ENCODE measurements at regions not wholly inside any gene's neighbourhood (a gene's known extent, or its start where the extent isn't known, plus 50 kb on each side); places are given as distances from the start of the nearest gene placed in this dataset.

DNA sequence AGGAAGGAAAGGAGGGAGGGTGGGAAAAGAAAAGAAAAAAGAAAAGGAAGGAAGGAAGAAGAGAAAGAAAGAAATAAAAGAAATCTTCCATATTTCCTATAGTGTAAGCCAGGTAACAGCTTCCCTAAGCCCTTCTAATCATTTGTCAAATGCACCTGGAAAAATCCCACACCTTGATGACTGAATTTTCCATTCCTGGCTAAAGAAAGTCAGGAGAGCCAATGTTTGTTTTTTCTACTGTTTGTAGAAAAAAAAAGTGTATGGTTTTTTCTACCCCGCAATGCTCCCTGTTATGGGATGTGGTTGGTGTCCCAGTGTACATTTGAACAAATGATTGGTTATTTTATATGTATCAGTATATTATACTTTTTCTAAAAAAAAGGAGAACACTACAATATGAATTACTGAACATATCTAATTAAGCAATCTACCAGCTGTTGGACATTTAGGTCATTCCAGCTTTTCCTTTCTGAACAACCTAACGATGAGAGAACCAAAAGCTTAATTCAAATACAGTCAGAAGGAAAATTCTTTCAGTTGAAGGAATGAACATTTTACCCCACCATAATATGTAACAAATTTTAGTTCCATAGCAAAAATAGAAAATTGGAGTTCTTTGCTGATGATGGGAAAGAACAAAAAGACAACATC, 355.0 kb downstream of the SETD4 start:
- ATAC-seq (ENCODE audit: low read depth) (no peak), DNase-seq (no peak)
- H3K36me3 Mint-ChIP-seq: no peaks in the 10 kb centered on the region
- no peaks in the 10 kb centered on the region for H3K9me3 Mint-ChIP-seq
- no peaks in the 10 kb centered on the region for H3K4me1 Mint-ChIP-seq
- H3K27me3 Mint-ChIP-seq: peaks cover 19% of the 10 kb centered on the region
- no peak overlapping the region for H3K4me3 Mint-ChIP-seq
- POLR2A ChIA-PET: no interaction called here
- H3K27ac Mint-ChIP-seq: no peak overlapping the region

DNA sequence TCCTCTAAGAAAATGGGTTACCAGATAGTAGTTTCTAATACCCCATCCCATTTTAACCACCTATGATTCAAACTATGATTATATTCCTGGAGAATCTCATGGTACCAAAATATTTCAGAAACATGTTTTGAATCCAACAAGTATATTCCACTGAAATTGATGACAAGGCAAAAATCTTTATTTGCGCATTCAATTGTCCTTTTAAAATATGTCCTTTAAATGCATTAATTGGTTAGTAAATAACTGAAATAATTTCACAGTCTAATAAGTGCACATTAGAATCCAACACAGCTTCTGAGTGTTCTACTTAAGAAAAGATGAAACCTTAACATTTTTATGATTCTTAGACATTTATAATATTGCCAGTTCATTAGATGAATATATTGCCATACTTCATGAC, 356.6 kb downstream of the SETD4 start:
- H3K9me3 Mint-ChIP-seq: no peaks in the 10 kb centered on the region
- POLR2A ChIA-PET: no interaction called here
- DNase-seq (no peak), ATAC-seq (ENCODE audit: low read depth) (no peak)
- no peaks in the 10 kb centered on the region for H3K4me1 Mint-ChIP-seq
- H3K36me3 Mint-ChIP-seq: no peaks in the 10 kb centered on the region
- H3K27ac Mint-ChIP-seq: no peak overlapping the region
- H3K27me3 Mint-ChIP-seq: peaks cover 17% of the 10 kb centered on the region
- H3K4me3 Mint-ChIP-seq: no peak overlapping the region

DNA sequence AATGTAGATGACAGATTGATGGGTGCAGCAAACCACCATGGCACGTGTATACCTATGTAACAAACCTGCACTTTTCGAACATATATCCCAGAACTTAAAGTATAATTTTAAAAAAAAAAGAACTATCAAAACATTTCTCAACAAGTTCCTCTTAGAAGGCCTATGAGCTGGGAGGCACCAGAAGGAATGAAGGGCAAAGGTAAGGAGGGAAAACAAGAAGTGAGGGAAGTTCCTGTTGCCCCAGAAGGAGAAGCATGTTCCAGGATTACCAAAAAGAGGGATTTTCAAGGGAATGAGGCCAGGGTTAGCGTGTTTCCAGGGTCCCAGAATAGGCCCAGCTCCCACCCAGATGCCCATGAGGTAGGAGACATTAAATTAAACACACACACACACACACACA, 361.0 kb downstream of the SETD4 start:
- H3K9me3 Mint-ChIP-seq: no peaks in the 10 kb centered on the region
- H3K27ac Mint-ChIP-seq: no peak overlapping the region
- peaks cover 12% of the 10 kb centered on the region for H3K27me3 Mint-ChIP-seq

DNA sequence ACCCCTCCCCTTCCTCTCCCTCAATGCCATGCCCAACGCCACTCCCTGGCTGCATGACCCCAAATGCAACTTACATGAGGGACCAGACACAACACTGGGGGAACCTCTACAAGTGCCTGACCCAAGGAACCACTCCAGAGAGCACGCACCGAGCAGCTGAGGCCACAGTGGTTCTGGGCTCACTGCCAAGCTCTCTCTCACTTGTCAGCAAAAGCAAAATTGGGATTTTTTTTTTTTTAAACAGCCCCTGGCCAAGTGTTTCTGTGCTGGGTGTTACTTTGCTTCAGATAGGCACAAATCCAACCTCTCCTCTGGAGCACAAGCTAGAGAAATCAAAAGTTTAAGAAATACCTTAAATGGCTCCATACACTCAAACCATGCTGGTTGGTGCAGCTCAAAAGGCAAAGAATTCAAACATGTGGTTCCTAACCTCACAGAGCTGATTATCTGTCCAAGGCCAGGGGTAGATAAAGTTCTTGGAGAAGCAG, 363.0 kb downstream of the SETD4 start:
- POLR2A ChIA-PET: no interaction called here
- Mint-ChIP-seq H3K4me1 (peaks cover 1% of the 10 kb centered on the region), H3K4me3 (no peak overlapping the region), H3K27ac (no peak overlapping the region), H3K9me3 (no peaks in the 10 kb centered on the region), H3K36me3 (no peaks in the 10 kb centered on the region), H3K27me3 (peaks cover 6% of the 10 kb centered on the region)
- ATAC-seq (ENCODE audit: low read depth) (no peak), DNase-seq (no peak)

More for the DNA sequence above, 361.0 kb downstream of the SETD4 start:
- ATAC-seq (ENCODE audit: low read depth): no peak
- Mint-ChIP-seq H3K4me3 (no peak overlapping the region), H3K4me1 (peaks cover 1% of the 10 kb centered on the region), H3K36me3 (no peaks in the 10 kb centered on the region)
- POLR2A ChIA-PET: no interaction called here
- no peak for DNase-seq

DNA sequence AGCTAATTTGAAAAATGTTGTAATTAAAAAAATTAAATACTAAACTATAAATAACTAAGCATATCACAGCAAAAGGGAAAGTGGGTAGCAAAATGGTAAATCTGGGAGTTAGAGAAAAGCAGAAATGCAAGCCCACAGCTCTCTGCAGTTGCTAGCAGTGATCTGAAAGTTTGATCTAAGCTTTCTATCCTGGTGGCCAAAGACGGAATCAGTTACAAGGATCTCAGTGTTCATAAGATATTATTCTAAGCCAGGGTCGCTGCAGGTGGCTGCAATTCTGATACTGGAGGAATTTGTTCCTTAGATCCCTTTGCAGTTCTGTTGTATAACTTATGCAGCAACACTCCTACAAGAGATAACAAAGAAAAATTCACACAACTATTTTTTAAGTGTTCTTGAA, 363.7 kb downstream of the SETD4 start:
- Mint-ChIP-seq H3K27me3 (peaks cover 6% of the 10 kb centered on the region), H3K27ac (no peak overlapping the region), H3K9me3 (no peaks in the 10 kb centered on the region), H3K4me3 (no peak overlapping the region), H3K36me3 (no peaks in the 10 kb centered on the region), H3K4me1 (peaks cover 3% of the 10 kb centered on the region)
- DNase-seq: no peak
- POLR2A ChIA-PET: no interaction called here
- no peak for ATAC-seq (ENCODE audit: low read depth)

DNA sequence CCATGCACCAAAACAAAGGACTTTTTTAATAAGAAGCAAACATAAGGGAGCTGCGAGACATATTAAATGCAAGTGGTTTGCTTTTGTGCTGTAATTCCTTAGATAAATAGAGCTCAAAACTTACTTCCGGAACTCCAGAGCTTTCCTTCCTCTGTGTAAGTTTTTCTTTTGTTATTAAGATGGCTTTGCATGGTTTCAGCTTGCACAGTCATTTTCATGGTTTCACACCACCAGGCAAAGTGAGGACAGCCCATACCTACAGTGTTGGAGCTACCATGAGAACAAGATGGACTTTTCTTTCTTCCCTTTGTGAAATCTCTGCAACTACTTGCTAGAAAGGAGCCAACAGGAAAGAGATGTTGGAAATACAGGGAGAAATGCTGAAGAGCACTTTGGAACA, 368.0 kb downstream of the SETD4 start:
- H3K9me3 Mint-ChIP-seq: no peaks in the 10 kb centered on the region
- POLR2A ChIA-PET: no interaction called here
- H3K4me3 Mint-ChIP-seq: no peak overlapping the region
- H3K27me3 Mint-ChIP-seq: peaks cover 12% of the 10 kb centered on the region
- DNase-seq (no peak), ATAC-seq (ENCODE audit: low read depth) (no peak)
- H3K27ac Mint-ChIP-seq: no peak overlapping the region
- peaks cover under 1% of the 10 kb centered on the region for H3K36me3 Mint-ChIP-seq
- peaks cover 2% of the 10 kb centered on the region for H3K4me1 Mint-ChIP-seq

DNA sequence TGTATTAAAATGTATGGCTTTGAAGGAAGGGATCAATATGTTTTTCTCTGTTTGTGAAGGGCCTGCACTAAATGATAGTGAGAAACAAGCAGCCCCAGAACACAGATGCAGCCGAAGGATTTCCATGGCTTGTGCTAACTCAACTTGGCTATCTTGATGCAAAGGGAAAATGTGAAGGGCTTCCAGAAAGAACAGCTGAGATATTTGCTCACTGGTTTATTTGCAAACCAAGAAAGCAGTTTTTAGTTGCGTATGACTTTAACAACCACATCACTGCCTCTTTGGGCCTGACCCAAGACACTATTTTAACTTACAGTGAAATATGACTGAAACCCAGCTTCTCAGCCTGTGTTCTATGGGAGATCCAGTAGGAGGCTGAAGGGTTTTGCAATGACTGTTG, 369.9 kb downstream of the SETD4 start:
- H3K27ac Mint-ChIP-seq: no peak overlapping the region
- POLR2A ChIA-PET: no interaction called here

DNA sequence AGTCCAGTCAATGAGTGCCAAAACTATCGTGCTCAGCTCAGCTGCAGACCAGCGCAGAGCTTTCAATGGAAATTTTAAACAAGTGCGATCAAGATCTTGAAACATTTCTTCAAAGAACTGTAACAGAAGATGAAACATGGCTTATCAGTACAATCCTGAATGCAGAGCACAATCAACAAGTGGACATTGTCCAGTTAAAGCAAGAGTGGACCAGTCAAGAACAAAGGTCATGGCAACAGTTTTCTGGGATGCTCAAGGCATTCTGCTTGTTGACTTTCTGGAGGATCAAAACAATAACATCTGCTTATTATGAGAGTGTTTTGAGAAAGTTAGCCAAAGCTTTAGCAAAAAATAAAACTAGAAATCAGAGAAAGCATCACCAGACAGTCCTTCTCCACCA, 374.2 kb downstream of the SETD4 start:
- Mint-ChIP-seq H3K4me1 (no peaks in the 10 kb centered on the region), H3K4me3 (no peak overlapping the region), H3K27ac (no peak overlapping the region), H3K9me3 (no peaks in the 10 kb centered on the region), H3K36me3 (peaks cover 2% of the 10 kb centered on the region), H3K27me3 (peaks cover 28% of the 10 kb centered on the region)
- POLR2A ChIA-PET: no interaction called here
- no peak for ATAC-seq (ENCODE audit: low read depth)
- DNase-seq: no peak

More for the DNA sequence above, 369.9 kb downstream of the SETD4 start:
- Mint-ChIP-seq H3K4me3 (no peak overlapping the region), H3K9me3 (no peaks in the 10 kb centered on the region), H3K36me3 (peaks cover 2% of the 10 kb centered on the region), H3K4me1 (peaks cover 2% of the 10 kb centered on the region), H3K27me3 (peaks cover 15% of the 10 kb centered on the region)
- no peak for DNase-seq
- no peak for ATAC-seq (ENCODE audit: low read depth)

DNA sequence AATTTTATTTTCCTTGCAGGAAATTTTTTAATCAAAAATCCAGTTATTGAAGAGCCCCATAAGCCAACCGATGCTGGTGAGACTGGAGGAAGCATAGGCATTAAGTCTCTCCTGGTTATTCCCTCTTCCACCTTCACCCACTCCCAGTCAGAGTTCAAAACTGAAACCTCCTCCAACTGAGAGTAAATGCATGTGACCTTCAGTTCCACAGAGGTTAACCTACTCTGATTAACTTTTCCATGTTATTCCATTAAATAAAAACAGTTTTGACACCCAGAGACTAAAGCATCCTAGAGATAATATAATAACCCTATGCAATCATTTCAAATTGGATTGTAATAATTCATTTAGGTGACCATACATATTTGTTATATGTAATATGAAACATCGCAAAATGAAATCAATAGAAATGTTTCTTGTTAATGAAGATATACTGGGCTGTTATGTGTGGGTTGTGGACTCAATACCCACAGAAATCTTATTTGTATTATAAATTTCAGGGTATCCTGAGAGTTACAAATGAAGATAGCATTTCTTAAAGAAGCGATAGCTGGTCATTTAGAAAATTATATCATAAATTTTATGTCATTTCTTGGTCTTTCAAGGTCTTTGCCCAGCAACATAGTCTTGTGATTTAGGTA, 376.5 kb downstream of the SETD4 start:
- POLR2A ChIA-PET: no interaction called here

DNA sequence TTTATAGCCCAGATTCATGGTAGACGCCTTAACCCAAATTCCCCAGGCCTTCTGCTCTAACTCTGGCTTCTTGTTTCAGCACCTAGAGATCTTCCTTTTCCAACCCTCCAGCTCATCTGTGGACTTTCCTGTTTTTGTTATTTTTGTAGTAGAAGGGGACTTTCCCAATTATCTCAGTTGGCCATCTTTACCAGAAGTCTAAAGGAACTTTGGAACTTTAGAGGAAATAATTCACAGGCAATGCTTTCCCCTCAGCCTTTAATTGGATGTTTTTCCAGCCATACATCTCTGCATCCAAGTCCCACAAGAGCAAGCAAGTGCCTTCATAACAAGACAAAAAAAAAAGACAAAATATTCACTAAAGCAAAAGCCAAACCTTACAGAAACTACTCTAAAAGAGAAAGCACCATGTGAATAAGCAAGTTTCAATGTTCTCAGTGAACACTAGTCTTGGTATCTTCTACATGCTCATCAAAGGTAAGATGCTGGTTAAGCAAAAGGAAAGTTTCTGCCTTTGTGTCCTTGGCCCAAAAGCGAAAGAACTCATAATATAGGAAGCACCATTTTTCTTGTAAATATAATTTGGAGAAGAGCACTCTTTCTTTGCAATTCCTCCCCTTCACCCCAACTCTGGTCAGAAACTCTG, 377.3 kb downstream of the SETD4 start:
- DNase-seq (no peak), ATAC-seq (ENCODE audit: low read depth) (no peak)
- H3K4me1 Mint-ChIP-seq: no peaks in the 10 kb centered on the region
- POLR2A ChIA-PET: no interaction called here
- peaks cover 3% of the 10 kb centered on the region for H3K9me3 Mint-ChIP-seq
- peaks cover 2% of the 10 kb centered on the region for H3K36me3 Mint-ChIP-seq
- H3K4me3 Mint-ChIP-seq: no peak overlapping the region
- no peak overlapping the region for H3K27ac Mint-ChIP-seq
- peaks cover 25% of the 10 kb centered on the region for H3K27me3 Mint-ChIP-seq

More for the DNA sequence above, 376.5 kb downstream of the SETD4 start:
- DNase-seq (no peak), ATAC-seq (ENCODE audit: low read depth) (no peak)
- H3K36me3 Mint-ChIP-seq: peaks cover 2% of the 10 kb centered on the region
- no peaks in the 10 kb centered on the region for H3K4me1 Mint-ChIP-seq
- H3K27me3 Mint-ChIP-seq: peaks cover 25% of the 10 kb centered on the region
- H3K9me3 Mint-ChIP-seq: no peaks in the 10 kb centered on the region
- H3K27ac Mint-ChIP-seq: no peak overlapping the region
- H3K4me3 Mint-ChIP-seq: no peak overlapping the region

DNA sequence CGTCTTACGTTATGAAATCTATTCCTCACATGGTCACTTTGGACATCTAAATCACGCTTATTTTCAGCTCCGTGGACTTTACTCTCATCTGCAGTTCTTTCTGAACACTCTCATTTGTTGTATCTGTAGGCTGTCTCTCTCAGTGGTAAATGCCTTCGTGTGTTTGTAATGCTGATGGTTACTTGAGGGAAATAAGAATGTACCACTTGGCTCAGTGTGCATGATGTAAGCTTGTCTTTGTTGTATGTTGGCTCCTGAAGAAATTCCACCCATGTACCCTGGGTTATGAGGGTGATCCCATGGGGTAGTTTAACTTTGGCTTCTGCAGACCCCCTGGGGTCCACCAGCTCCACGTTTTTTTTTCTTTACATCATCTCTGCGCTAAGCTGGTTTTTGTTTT, 378.4 kb downstream of the SETD4 start:
- DNase-seq (no peak), ATAC-seq (ENCODE audit: low read depth) (no peak)
- Mint-ChIP-seq H3K36me3 (no peaks in the 10 kb centered on the region), H3K27ac (no peak overlapping the region), H3K4me3 (no peak overlapping the region), H3K9me3 (peaks cover 3% of the 10 kb centered on the region), H3K4me1 (no peaks in the 10 kb centered on the region), H3K27me3 (peaks cover 15% of the 10 kb centered on the region)
- POLR2A ChIA-PET: no interaction called here

DNA sequence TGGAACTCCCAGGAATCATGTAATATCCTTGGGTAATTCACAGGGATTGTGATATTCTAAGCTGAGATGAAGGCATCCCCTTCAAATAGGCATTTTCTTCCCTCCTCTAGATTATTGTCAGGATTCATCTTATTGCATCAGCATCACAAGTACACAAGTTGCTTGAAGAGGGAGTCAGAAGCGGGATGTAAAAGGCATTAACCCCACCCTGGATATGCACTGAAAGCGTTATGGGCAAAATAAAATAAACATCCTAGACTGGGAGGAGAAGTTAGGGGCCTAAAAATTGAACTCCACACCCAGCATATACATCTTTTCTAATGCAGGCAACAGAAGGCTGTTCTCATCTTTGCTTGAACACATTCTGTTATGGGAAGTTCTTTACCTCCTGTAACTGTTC, 381.2 kb downstream of the SETD4 start:
- Mint-ChIP-seq H3K9me3 (peaks cover 3% of the 10 kb centered on the region), H3K27ac (no peak overlapping the region), H3K4me3 (no peak overlapping the region), H3K36me3 (no peaks in the 10 kb centered on the region), H3K4me1 (peaks cover 3% of the 10 kb centered on the region), H3K27me3 (peaks cover 9% of the 10 kb centered on the region)
- ATAC-seq (ENCODE audit: low read depth): no peak
- POLR2A ChIA-PET: no interaction called here
- DNase-seq: no peak

DNA sequence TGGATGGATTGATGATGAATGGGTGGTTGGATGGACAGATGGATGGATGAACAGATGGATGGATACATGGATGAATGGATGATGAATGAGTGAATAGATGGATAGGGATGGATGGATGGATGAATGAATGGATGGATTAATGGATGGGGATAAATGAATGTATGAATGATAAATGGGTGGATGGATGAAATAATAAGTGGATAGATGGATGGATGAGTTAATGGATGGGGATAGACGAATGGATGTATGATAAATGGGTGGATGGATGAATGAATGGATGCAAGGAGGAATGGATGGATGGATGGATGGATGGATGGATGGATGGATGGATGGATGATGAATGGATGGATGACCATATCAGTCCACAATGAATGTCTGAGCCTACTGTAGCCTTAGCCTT, 381.9 kb downstream of the SETD4 start:
- ATAC-seq (ENCODE audit: low read depth) (no peak), DNase-seq (no peak)
- Mint-ChIP-seq H3K27ac (no peak overlapping the region), H3K4me3 (no peak overlapping the region), H3K36me3 (no peaks in the 10 kb centered on the region), H3K9me3 (peaks cover 3% of the 10 kb centered on the region), H3K4me1 (peaks cover 3% of the 10 kb centered on the region), H3K27me3 (peaks cover 9% of the 10 kb centered on the region)
- POLR2A ChIA-PET: no interaction called here

DNA sequence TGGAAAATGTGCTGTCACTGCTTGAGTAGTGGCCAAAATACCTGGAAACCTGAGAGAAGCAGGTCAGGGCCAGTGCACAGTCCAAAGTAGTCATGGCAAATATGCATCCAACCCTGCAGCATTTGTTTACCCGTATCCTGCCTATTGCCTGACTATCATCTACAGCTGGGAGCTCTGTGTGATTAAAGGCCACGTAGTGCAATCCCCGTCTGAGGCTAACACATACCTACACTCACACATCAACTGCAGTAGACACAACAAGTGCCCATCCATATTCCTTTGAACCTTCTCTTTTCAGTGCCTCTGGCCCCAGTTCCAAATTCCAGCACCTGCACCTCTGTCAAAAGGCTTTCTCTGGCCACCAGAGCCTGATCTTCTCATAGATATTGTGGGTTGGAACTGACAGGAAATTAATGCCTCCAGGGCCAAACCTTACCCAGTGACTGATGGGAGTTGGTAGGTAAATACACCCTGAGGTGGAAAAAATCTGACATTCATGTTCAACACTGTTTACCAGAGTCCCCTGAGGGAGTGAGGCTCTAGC, 383.0 kb downstream of the SETD4 start:
- H3K27me3 Mint-ChIP-seq: peaks cover 4% of the 10 kb centered on the region
- no peaks in the 10 kb centered on the region for H3K36me3 Mint-ChIP-seq
- H3K9me3 Mint-ChIP-seq: peaks cover 3% of the 10 kb centered on the region
- H3K4me1 Mint-ChIP-seq: peaks cover 3% of the 10 kb centered on the region
- H3K4me3 Mint-ChIP-seq: no peak overlapping the region
- no peak overlapping the region for H3K27ac Mint-ChIP-seq
- POLR2A ChIA-PET: no interaction called here
- DNase-seq (no peak), ATAC-seq (ENCODE audit: low read depth) (no peak)
